HG02970 (cell line): ENCODE measurements at regions not wholly inside any gene's neighbourhood (a gene's known extent, or its start where the extent isn't known, plus 50 kb on each side); places are given as distances from the start of the nearest gene placed in this dataset.

Experiments
- ATAC-seq: cut with Tn5 transposase; IDR thresholded peaks from one replicate; pipeline ENCODE4 v1.9.1; 2021; ENCODE audit warnings: mild to moderate bottlenecking, moderate library complexity, moderate number of reproducible peaks; ENCODE audit not compliant: unreplicated experiment, low FRiP score

DNA sequence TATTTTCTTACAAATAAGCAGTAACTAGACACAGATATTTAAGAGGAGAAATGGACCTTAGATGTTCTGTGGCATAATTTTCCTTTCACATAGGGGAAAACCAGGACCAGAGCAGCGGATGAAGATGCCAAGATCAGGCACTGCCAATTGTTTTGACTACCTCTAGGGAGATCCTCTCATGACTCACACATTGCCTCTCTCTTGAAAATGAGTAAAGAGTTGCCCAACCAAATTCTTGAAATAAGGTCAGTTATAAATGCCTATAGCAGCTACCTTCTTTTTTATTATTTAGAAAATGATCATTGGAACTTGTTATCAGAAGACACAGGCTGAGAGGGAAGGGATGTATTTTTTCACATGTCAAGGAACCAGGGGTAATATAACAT lies 263.4 kb upstream of the PLEKHG7 start:
- ATAC-seq, result no peak

DNA sequence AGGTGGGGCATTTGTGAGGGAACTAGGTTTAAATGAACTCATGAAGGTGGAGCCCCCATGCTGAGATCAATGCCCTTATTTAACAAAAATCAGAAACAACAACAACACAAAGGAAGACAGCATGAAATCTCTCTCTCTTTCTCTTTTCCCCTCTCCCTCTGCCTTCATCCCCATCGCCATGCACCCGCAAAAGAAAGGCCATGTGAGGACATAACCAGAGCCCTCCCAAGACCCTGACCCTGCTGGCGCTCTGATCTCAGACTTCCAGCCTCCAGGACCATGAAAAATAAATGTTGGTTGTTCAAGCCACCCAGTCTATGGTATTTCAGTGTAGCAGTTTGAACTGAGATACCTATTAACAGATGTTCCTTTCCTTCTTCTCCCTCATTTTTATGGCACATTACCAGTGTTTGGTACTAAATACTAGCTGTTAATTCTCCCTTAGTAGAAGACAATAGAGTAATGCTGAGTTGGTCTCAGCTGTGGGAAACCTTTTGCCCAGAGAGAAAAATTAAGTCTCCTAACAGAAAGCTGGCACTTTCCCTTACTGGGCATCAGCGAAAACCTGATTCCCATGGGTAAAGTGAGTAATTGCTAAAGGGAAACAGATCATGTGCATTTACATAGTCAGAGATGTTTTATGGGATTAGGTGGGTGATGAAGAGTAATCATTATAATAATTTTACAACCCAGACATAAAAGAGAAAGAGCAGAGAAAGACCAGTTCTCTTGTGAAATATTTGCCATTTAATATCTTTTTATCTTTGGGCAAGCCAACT lies 264.0 kb upstream of the PLEKHG7 start:
- ATAC-seq, result no peak

GRCh38 chr12:92437452-92437851 lies 265.3 kb upstream of the PLEKHG7 start:
- no peak for ATAC-seq

- no peak for ATAC-seq
Observed at GRCh38 chr12:92436856-92437255, 265.9 kb upstream of the PLEKHG7 start.

DNA sequence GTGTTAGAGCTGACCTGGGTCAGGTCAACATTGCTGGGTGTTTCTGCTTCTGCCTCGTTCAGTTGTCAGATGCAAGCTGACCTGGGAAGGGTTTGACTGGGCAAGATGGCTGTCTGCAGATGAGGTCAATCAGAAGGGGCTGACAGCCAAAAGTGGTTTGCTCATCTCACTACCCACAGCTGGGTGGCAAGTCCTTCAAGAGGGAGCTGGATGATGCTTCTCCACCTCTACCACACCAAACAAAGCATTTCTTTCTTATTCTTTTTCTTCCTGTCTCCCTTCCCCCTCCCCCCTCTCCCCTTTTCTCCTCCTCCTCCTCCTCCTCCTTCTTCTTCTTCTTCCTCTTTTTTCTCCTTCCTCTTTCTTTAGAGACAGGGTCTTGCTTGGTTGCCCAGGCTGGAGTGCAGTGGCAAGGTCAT lies 268.2 kb upstream of the PLEKHG7 start:
- ATAC-seq, result no peak

- no peak for ATAC-seq
Observed at GRCh38 chr12:92432724-92433441, 269.9 kb upstream of the PLEKHG7 start.

- ATAC-seq, result no peak
Observed at GRCh38 chr12:92431146-92431545, 271.6 kb upstream of the PLEKHG7 start.

- no peak for ATAC-seq
Observed at GRCh38 chr12:92426332-92426731, 276.5 kb upstream of the PLEKHG7 start.

DNA sequence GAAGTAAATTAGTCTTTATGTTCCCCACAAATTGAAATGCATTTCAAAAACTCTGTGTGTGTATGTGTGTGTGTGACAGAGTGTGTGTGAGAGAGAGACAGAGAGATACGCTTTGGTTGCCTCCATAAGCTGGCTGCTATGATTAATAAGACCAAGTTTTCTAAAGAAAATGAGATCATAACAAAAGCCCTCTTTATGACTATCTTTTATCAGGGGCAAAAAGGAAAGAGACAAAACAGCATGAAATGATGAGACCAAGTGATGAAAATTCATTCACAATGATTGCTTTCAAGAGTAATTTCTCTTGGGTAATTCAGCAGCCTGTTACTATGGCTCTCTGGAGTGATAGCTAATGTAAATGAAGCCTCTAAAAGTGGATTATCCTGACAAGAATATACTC lies 277.6 kb upstream of the PLEKHG7 start:
- ATAC-seq, result no peak

- no peak for ATAC-seq
Observed at GRCh38 chr12:92424338-92424737, 278.5 kb upstream of the PLEKHG7 start.

GRCh38 chr12:92421701-92422100 lies 276.1 kb upstream of the BTG1 start:
- no peak for ATAC-seq

DNA sequence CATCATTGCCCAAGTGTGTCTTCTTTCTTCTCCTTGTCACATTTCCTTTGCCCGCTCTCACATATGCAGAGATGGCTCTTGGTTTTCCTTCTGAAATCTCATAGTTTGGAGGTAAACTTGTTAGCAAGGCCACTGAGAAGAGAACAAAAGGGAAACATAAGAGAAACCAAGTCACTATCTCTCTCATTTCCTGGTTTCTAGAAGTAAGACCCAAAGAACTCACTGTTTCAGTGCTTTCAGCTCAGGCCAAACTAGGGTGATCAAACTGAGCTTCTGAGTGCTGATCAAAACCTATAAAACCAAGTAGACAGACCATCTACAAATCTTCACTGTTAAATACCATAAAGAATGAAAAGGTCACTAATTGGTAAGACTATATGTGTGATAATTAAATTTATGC lies 275.4 kb upstream of the BTG1 start:
- ATAC-seq, result no peak

DNA sequence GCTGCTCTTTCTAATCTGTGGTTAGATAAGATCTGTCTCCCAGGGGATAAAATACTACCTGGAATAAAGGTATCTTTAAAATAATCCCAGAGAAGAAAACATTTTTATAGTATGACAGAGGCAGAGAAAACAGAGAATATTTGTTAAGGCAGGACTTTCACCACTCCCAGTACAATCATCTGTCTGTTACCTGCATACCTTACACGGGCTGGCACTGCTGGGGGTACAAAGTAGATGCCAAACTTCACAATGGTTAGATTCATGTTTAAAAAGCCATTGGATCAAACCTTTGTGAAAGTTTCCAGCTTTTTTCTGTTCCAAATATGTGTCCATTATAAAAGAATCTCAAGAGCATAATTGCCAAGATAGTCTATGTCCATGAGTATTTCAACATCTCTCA lies 273.6 kb upstream of the BTG1 start:
- ATAC-seq, result no peak

GRCh38 chr12:92418381-92418780 lies 272.7 kb upstream of the BTG1 start:
- no peak for ATAC-seq

GRCh38 chr12:92417373-92417772 lies 271.7 kb upstream of the BTG1 start:
- no peak for ATAC-seq

GRCh38 chr12:92416385-92416812 lies 270.8 kb upstream of the BTG1 start:
- no peak for ATAC-seq

DNA sequence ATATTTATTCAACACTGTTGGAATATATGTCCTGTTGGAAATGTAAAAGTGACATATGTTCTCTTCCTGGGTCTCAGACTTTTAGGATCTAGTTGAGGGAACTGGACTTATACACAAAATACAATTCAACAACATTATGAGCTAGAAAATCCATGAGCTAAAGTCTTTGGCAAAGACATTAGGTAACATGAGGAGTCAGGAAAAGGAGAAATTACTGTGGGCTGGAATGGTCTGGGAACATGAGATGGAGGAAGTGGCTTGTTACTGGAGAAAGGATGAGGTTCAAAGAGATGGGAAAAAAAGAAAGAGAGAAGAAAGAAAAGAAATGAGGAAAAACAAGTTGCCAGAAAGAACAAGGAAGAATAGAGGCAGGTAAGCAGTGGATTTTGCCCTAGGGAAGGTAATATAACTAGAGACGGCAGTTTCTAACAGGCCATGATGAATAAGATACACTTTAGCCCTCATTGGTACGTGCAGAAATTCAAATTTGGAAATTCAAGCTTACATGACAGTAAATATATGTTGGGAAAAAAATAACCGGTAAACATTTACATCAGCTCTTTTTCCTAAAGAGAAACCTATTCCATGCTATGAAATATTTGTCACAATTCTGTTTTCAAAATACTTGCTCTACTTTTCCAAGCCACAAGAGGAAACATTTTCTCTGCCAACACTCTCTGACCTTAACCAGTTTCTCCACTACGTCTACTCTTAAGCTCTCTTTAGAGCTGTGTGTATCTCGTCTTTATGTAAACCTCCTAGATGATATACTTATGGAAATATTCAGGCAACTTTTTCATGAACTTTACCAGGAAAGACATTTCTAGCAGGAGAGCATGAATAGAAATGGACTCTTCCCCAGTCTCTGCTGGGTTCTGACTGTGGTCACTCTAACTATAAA lies 268.8 kb upstream of the BTG1 start:
- ATAC-seq, result no peak

DNA sequence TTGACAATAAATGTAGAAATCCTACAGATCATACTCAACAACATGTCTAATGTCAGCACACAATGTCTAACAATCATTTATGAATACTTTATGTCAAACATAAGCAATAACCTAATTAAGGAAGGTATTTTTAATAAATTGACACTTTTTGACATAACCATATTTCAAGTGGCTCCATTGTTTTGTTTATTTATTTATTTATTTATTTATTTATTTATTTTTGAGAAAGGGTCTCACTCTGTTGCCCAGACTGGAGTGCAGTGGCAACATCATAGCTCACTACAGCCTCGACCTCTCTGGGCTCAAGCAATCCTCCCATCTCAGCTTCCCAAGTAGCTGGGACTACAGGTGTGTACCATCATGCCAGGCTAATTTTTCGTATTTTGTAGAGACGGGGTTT lies 267.6 kb upstream of the BTG1 start:
- ATAC-seq, result no peak

GRCh38 chr12:92412856-92413255 lies 267.2 kb upstream of the BTG1 start:
- ATAC-seq, result no peak

DNA sequence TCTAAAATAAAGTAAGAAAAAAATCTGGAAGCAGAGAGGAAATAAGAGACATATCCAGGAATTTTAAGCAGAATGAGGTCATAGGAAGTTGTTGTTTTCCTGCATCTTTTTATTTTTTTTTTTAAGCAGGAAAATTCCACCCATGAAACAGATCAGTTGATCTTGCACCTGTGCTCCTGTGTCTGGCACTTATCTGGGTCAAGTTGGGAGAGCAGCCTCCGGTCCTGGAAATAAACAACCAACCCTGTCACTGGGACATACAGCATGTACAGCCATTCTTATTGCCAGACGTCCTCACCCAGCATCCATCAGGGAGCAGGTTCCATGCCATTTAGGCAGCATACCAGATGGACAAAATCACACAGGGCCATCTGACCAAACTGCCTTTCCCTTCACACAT lies 266.0 kb upstream of the BTG1 start:
- ATAC-seq, result no peak
